Stimulated activated CD8-positive, alpha-beta memory T cell treated with anti-CD3 and anti-CD28 coated beads, Interleukin-15, amount 100 ng/mL, for 4 hours (primary cell): ENCODE measurements at regions not wholly inside any gene's neighbourhood (a gene's known extent, or its start where the extent isn't known, plus 50 kb on each side); places are given as distances from the start of the nearest gene placed in this dataset.
"Not testable (repeated sequence)": the region's sequence is repeated elsewhere in the genome, so short reads cannot be mapped to it uniquely, and the experiment has no call there.

Experiments
- DNase-seq, 2 donors: peaks; one replicate each; pipeline ENCODE4 v3.0.0-alpha.2; 2020; ENCODE audit warnings: low read depth in 2 of 2

- no peak for DNase-seq
Observed at GRCh38 chr17:51435171-51435552, 174.8 kb downstream of the UTP18 start.

GRCh38 chr17:51435641-51436091, 175.3 kb downstream of the UTP18 start:
- DNase-seq: no peak

GRCh38 chr17:51439395-51440229, 179.3 kb downstream of the UTP18 start:
- no peak for DNase-seq

- DNase-seq: no peak
Observed at GRCh38 chr17:51441431-51441830, 181.1 kb downstream of the UTP18 start.

GRCh38 chr17:51442088-51442865, 181.9 kb downstream of the UTP18 start:
- no peak for DNase-seq

GRCh38 chr17:51443646-51444045, 183.3 kb downstream of the UTP18 start:
- DNase-seq: no peak

- DNase-seq: no peak
Observed at GRCh38 chr17:51445946-51446345, 185.6 kb downstream of the UTP18 start.

- DNase-seq: no peak
Observed at GRCh38 chr17:51454456-51454978, 194.2 kb downstream of the UTP18 start.

- no peak for DNase-seq
Observed at GRCh38 chr17:51455211-51455610, 194.9 kb downstream of the UTP18 start.

GRCh38 chr17:51455931-51456330, 195.6 kb downstream of the UTP18 start:
- no peak for DNase-seq

- no peak for DNase-seq
Observed at GRCh38 chr17:51456942-51457341, 196.6 kb downstream of the UTP18 start.

GRCh38 chr17:51461578-51462004, 201.2 kb downstream of the UTP18 start:
- DNase-seq: peak in 1 of 2 donors; percentile 8

GRCh38 chr17:51463353-51463752, 203.0 kb downstream of the UTP18 start:
- no peak for DNase-seq

GRCh38 chr17:51467336-51467735, 207.0 kb downstream of the UTP18 start:
- no peak for DNase-seq

- DNase-seq: no peak
Observed at GRCh38 chr17:51472670-51473205, 212.4 kb downstream of the UTP18 start.

GRCh38 chr17:51474764-51475163, 214.4 kb downstream of the UTP18 start:
- DNase-seq: no peak

- DNase-seq: no peak
Observed at GRCh38 chr17:51475730-51476129, 215.4 kb downstream of the UTP18 start.

GRCh38 chr17:51479303-51479702, 219.0 kb downstream of the UTP18 start:
- no peak for DNase-seq

GRCh38 chr17:51481370-51481769, 221.0 kb downstream of the UTP18 start:
- no peak for DNase-seq

- not testable (repeated sequence) for DNase-seq
Observed at GRCh38 chr17:51482248-51482647, 221.9 kb downstream of the UTP18 start.

GRCh38 chr17:51486091-51486490, 225.7 kb downstream of the UTP18 start:
- no peak for DNase-seq

GRCh38 chr17:51486885-51487520, 226.7 kb downstream of the UTP18 start:
- no peak for DNase-seq
